Activated naive CD8-positive, alpha-beta T cell (primary cell): ENCODE measurements at regions not wholly inside any gene's neighbourhood (a gene's known extent, or its start where the extent isn't known, plus 50 kb on each side); places are given as distances from the start of the nearest gene placed in this dataset.

Experiments used
- H3K27ac Mint-ChIP-seq: one replicate; pipeline ENCODE4 v1.8.0; 2021; ENCODE audit warnings: mixed read lengths
- H3K27me3 Mint-ChIP-seq: one replicate; pipeline ENCODE4 v1.8.0; 2021; ENCODE audit warnings: mixed read lengths
- H3K36me3 Mint-ChIP-seq: one replicate; pipeline ENCODE4 v1.8.0; 2021; ENCODE audit warnings: mixed read lengths
- H3K4me1 Mint-ChIP-seq: one replicate; pipeline ENCODE4 v1.8.0; 2021; ENCODE audit warnings: low read depth, mixed read lengths
- H3K4me3 Mint-ChIP-seq: one replicate; pipeline ENCODE4 v1.8.0; 2021; ENCODE audit warnings: mild to moderate bottlenecking, mixed read lengths
- H3K9me3 Mint-ChIP-seq: one replicate; pipeline ENCODE4 v1.8.0; 2021; ENCODE audit warnings: low read depth, mixed read lengths

DNA sequence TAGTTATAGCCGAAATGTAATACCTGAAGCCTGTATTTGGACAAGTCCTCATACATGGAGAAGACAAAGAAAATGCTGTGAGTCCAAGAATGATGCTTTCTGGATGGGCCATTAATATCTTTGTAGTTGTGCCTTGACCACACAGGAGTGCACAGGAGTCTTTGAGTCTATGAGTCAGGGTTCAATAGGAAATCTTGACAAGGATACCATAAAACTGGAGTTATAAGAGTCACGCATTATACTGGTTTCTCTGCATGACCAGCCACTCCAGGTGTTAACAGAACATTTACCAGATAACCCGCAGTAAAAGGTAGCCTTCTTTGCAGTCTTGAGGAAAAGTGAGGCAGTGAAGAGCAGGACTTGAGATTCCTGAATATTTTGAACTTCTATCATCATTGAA lies 464.6 kb upstream of the PKN2 start:
- no peaks in the 10 kb centered on the region for H3K4me1 Mint-ChIP-seq
- H3K27ac Mint-ChIP-seq: no peak overlapping the region
- no peaks in the 10 kb centered on the region for H3K27me3 Mint-ChIP-seq
- no peaks in the 10 kb centered on the region for H3K9me3 Mint-ChIP-seq
- no peaks in the 10 kb centered on the region for H3K36me3 Mint-ChIP-seq
- no peak overlapping the region for H3K4me3 Mint-ChIP-seq

DNA sequence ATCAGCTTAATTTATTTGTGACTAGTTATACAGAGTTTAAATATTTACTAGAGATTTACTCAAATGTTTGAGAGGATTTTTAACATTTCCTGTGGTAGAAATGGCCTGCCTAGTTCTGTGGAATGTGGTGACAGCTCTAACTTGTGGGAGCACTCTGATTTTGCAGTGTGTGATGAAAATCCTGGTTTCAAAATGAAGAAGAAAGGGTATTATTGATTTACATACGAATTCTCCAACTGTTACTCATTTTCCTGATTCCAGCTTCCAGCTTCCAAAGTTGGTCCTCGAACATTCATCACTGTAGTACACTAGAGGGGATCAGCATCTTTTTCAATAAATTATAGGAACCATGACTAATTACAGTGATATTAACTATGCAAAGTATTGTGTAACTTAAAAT lies 462.7 kb upstream of the PKN2 start:
- no peaks in the 10 kb centered on the region for H3K36me3 Mint-ChIP-seq

DNA sequence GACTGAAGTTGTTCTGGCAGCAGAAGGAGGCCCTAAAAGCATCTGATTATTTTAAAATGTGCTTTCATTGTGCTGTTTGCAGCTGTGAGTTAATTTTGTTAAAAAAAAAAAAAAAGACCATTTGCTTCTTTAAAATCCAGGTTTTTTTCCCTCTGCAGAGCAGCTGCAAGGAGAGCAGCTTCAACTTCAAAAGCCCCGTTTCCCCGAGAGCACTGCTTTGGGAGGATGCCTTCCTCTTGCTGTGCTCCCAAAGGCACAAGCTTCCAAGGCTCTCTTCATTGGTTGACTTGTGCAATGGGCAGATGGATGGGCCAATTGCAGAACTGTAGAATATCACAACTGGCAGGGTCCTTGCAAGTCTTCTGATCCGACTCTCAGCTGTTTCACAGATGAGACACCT lies 459.2 kb upstream of the PKN2 start:
- no peak overlapping the region for H3K4me3 Mint-ChIP-seq
- H3K27me3 Mint-ChIP-seq: no peaks in the 10 kb centered on the region
- no peaks in the 10 kb centered on the region for H3K4me1 Mint-ChIP-seq
- H3K27ac Mint-ChIP-seq: no peak overlapping the region
- H3K9me3 Mint-ChIP-seq: no peaks in the 10 kb centered on the region
- no peaks in the 10 kb centered on the region for H3K36me3 Mint-ChIP-seq

More for the DNA sequence above, 462.7 kb upstream of the PKN2 start:
- Mint-ChIP-seq H3K9me3 (no peaks in the 10 kb centered on the region), H3K4me1 (no peaks in the 10 kb centered on the region), H3K27ac (no peak overlapping the region), H3K27me3 (no peaks in the 10 kb centered on the region), H3K4me3 (no peak overlapping the region)

DNA sequence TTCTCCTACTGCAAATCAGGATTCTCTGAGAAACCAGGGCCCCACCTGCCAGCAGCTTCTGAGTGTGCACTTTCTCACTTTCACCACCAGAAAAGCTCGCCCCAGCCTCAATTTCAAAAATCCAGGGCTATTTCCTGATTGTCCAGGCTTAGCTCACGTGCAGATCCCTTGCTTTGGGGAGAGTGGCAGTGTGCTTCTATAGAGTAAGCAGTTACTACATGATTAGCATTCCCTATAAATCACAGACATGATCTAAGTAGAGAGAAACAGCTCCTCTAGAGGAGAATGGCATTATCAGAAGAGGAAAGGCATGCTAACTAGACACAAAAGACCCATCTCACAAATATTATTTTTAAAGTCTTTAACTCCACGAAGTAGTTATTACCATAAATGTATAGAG lies 456.0 kb upstream of the PKN2 start:
- no peaks in the 10 kb centered on the region for H3K27me3 Mint-ChIP-seq
- no peak overlapping the region for H3K27ac Mint-ChIP-seq
- no peaks in the 10 kb centered on the region for H3K4me1 Mint-ChIP-seq
- no peaks in the 10 kb centered on the region for H3K36me3 Mint-ChIP-seq
- no peak overlapping the region for H3K4me3 Mint-ChIP-seq
- H3K9me3 Mint-ChIP-seq: no peaks in the 10 kb centered on the region

DNA sequence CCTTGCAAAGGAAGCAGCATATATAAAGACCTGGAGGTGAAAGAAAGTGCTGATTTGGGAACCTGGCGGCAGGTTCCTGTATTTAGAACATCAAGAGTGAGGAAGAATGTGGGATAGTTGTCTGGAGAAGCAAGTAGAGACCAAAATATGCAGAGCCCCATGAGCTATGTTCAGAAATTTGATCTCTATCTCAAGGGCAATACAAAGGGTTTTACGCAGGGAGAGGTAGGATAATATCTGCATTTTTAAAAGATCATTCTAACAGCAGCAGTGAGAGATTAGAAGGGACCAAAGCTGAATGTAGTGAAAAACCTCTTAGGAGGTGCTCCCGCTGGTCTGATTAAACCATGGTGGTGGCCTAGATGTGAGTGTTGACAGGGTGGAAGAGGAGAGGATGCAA lies 453.9 kb upstream of the PKN2 start:
- no peaks in the 10 kb centered on the region for H3K9me3 Mint-ChIP-seq
- H3K4me3 Mint-ChIP-seq: no peak overlapping the region
- H3K27ac Mint-ChIP-seq: no peak overlapping the region
- no peaks in the 10 kb centered on the region for H3K36me3 Mint-ChIP-seq
- H3K4me1 Mint-ChIP-seq: no peaks in the 10 kb centered on the region
- H3K27me3 Mint-ChIP-seq: no peaks in the 10 kb centered on the region

DNA sequence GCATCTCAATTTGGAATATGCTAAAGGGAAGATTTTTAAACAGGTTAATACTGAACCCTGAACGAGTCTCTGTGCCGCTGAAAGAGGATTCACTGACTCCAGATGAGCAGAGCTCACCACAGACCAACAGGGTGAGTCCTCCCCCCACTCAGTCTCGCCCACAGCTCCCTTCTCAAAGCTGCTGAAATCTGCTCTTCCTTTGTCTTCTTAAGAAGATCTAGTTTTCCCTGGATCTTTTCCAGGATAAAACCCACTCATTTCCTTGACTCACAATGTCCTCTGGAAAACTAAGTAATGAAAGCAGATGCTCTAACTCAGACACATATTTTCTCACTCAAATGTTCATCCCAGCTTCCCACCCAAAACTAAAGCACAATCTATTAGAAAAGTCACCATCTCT lies 447.0 kb upstream of the PKN2 start:
- Mint-ChIP-seq H3K27ac (no peak overlapping the region), H3K36me3 (peaks cover 2% of the 10 kb centered on the region), H3K4me3 (no peak overlapping the region), H3K4me1 (no peaks in the 10 kb centered on the region), H3K9me3 (peaks cover 7% of the 10 kb centered on the region), H3K27me3 (no peaks in the 10 kb centered on the region)

DNA sequence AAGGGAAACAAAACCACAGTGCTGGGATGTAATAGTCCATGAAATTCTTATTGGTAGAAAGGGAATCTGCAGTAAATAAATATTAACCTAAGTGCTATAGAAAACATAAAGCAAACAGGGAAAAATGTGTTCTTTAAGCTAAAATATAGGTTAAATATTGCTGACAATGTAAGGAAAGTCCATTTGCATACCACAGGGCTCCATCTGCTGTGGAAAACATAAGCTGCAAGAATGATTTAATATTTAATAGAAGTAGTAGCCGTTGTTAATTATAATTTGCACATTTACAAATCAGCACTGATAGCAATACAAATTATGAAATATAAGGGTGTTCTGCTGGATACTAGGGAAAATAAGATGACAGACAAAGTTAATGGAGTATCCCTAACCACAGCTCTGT lies 444.9 kb upstream of the PKN2 start:
- peaks cover 7% of the 10 kb centered on the region for H3K9me3 Mint-ChIP-seq
- H3K4me1 Mint-ChIP-seq: no peaks in the 10 kb centered on the region
- no peak overlapping the region for H3K27ac Mint-ChIP-seq
- H3K27me3 Mint-ChIP-seq: no peaks in the 10 kb centered on the region
- H3K4me3 Mint-ChIP-seq: no peak overlapping the region
- peaks cover 2% of the 10 kb centered on the region for H3K36me3 Mint-ChIP-seq

DNA sequence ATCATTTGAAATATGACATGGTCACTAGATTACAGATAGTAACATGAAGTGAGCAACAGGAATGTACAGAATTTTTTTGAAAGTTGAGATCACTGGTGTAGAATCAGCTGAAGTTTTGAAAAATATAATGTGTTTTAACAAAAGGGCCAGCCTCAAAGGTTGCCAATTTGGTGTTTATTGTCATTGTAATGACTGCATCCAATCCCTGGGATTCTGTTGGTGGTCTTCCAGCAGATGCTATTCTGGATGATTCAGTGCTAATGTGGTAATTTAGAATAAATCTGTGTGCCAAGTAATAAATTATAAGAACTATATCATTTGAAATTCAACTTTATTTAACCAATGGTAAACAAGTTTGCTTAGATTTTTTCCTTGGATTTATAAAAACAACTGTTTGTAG lies 436.4 kb upstream of the PKN2 start:
- Mint-ChIP-seq H3K36me3 (no peaks in the 10 kb centered on the region), H3K4me3 (no peak overlapping the region), H3K4me1 (no peaks in the 10 kb centered on the region), H3K27me3 (no peaks in the 10 kb centered on the region), H3K9me3 (no peaks in the 10 kb centered on the region), H3K27ac (no peak overlapping the region)

DNA sequence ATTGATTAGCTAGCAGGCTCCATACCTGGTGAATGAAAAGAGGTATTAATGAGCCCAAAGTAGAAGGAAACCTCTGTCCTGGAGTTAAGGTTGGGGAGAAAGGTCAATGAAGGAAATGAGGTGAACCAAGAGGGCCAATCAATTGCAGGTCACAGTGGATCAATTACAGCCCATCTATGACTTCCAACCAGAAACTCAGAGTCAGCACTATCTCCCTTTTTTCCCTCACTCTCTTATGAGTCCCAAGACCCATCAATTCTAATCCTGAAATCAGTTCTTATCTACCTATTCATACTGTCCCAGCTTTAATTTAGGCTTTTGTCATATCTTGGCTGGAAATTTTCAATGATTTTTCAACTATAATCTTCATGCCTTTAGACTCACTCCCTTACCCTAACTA lies 433.2 kb upstream of the PKN2 start:
- Mint-ChIP-seq H3K9me3 (no peaks in the 10 kb centered on the region), H3K36me3 (no peaks in the 10 kb centered on the region), H3K27ac (no peak overlapping the region), H3K4me3 (no peak overlapping the region), H3K4me1 (no peaks in the 10 kb centered on the region), H3K27me3 (no peaks in the 10 kb centered on the region)

DNA sequence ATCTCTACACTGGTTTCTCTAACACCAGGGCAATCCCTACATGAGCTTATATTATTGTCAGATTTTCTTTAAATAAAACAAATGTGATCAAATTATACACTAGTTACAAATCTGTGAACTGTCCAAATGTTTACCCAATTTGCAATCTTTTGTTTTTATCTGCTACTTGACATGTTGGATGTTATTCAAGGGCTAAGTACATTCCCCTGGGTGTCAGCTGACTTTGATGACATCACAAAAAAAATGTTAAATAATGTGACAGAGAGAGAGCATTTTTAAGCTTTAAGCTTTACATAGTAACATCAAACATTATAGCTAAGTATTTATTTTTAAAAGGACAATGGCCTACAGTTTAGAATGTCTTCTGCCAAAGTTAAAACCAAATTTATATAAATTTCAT lies 431.3 kb upstream of the PKN2 start:
- Mint-ChIP-seq H3K36me3 (no peaks in the 10 kb centered on the region), H3K27ac (no peak overlapping the region), H3K4me3 (no peak overlapping the region), H3K4me1 (no peaks in the 10 kb centered on the region), H3K27me3 (peaks cover 3% of the 10 kb centered on the region), H3K9me3 (no peaks in the 10 kb centered on the region)

DNA sequence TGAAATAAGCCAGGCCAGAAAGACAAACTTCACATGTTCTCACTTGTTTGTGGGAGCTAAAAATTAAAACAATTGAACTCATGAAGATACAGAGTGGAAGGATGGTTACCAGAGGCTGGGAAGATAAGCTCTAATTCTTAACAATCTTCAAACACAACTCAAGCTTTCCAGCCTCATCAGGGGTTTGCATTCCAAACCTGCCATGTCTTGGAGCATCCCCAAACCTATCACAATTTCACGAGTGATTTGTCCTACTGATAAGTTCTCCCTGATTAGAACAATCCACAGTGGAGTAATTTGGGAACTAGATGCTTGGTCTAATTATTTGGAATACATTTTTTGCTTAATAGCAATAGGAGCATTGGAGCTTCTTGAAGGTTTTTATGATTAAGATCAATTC lies 418.5 kb upstream of the PKN2 start:
- Mint-ChIP-seq H3K4me3 (no peak overlapping the region), H3K9me3 (peaks cover 5% of the 10 kb centered on the region), H3K4me1 (no peaks in the 10 kb centered on the region), H3K27ac (no peak overlapping the region), H3K27me3 (peaks cover 2% of the 10 kb centered on the region), H3K36me3 (no peaks in the 10 kb centered on the region)

DNA sequence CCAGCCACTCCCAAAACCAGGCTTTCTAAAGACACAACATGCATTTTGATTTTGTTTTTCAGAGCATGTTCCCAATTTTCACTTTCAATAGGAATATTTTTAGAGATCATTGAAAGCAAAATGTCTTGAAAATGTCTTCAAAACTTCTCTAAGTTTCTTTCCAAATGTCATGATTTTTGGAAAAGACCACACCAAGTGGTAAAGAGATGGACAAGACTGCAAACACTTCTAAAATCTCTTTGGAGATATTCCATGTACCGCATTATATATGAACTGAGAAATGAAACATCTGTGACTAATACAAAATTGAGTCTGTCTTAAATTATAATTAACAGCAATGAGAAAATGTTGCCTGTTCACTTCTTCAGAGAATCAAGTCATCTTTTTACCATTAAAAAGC lies 418.0 kb upstream of the PKN2 start:
- Mint-ChIP-seq H3K9me3 (peaks cover under 1% of the 10 kb centered on the region), H3K27ac (no peak overlapping the region), H3K4me1 (no peaks in the 10 kb centered on the region), H3K4me3 (no peak overlapping the region), H3K27me3 (peaks cover 2% of the 10 kb centered on the region), H3K36me3 (no peaks in the 10 kb centered on the region)

DNA sequence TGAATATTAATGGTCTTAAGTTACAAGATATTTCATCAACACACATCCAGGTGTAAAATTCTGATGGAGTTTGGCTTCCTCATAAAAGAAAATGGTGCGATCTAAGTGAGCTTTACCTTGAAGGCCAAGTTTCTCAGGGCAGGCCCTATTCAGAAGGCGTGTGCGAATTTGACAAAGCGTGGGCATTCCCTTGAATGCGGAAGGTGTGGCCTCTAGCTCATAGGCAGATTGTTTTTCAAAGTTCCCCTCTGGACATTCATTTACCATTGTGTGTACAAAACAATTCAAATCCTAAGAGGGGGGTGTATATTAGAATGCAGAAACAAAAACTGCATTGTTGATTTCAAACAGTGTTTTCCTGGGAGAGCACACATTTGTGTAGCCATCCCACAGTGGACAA lies 411.9 kb upstream of the PKN2 start:
- no peak overlapping the region for H3K27ac Mint-ChIP-seq
- H3K27me3 Mint-ChIP-seq: peaks cover 2% of the 10 kb centered on the region
- no peaks in the 10 kb centered on the region for H3K36me3 Mint-ChIP-seq
- no peak overlapping the region for H3K4me3 Mint-ChIP-seq
- H3K4me1 Mint-ChIP-seq: no peaks in the 10 kb centered on the region
- H3K9me3 Mint-ChIP-seq: no peaks in the 10 kb centered on the region

DNA sequence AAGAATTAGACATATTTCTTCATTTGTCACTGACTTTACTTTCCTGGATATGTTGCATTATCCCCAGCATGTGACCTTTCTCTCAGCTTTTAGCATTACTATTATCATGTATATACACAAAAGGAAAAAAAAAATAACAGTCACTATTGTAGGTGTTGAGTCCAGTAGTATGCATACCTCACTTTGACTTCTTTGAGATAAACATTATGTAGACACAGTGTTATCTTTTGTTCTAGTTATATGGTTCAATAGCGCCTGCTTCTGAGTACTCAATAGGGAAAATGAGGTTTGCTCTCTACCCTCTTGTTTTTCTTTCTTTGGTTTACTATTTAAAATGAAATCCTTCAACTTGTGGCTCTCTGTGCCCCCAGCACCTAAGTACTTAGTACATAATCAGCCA lies 409.6 kb upstream of the PKN2 start:
- Mint-ChIP-seq H3K27me3 (no peaks in the 10 kb centered on the region), H3K9me3 (no peaks in the 10 kb centered on the region), H3K36me3 (no peaks in the 10 kb centered on the region), H3K4me1 (no peaks in the 10 kb centered on the region), H3K27ac (no peak overlapping the region), H3K4me3 (no peak overlapping the region)

DNA sequence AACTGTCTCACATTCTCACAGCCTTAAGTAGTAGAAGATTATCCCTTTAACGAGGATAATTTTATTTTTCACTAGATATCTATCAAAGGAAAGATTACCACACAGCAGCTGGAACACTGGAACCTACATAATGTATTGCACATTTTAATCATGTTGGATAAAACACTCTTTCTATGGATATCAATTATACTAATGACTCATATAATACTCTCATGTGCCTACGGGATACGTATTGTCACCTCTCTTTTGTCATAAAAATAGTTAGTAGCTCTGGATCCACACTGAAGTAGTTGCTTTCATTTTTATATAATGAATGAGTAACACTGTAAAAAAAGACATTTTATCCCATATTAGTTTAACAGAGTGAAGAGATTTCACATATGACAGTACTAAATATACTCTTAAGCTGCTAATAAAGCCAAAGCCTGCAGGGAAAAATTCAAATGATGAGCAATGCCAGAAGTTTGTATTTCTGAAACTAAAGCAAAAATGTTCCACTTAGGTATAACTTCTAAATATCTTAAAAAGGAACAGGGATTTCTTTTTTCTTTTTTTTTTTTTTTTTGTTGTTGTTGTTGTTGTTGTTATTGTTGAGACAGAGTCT lies 408.7 kb upstream of the PKN2 start:
- Mint-ChIP-seq H3K4me3 (no peak overlapping the region), H3K36me3 (no peaks in the 10 kb centered on the region), H3K9me3 (peaks cover 5% of the 10 kb centered on the region), H3K27me3 (no peaks in the 10 kb centered on the region), H3K27ac (no peak overlapping the region), H3K4me1 (no peaks in the 10 kb centered on the region)

DNA sequence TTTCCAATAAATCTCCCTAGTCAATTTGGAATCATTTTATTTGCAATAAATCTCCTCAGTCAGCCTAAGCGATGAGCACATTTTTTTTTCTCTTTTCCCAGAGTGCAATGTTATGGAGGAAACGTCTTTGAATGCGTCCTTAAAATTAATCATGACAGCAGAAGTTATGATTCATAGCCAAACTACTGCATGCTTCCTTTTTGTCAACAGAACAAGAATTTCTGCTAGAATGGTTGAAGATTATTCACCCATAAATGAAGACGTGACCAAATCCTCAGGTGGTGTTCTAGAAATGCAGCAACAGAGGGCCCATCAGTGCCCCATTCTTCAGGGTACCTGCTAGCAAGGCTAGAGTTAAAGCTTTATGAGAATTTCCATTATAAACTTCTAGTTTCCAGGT lies 407.9 kb upstream of the PKN2 start:
- Mint-ChIP-seq H3K4me3 (no peak overlapping the region), H3K27me3 (no peaks in the 10 kb centered on the region), H3K27ac (no peak overlapping the region), H3K9me3 (peaks cover 5% of the 10 kb centered on the region), H3K4me1 (no peaks in the 10 kb centered on the region), H3K36me3 (no peaks in the 10 kb centered on the region)
